ENCODE measurements at regions not wholly inside any gene's neighbourhood (a gene's known extent, or its start where the extent isn't known, plus 50 kb on each side); places are given as distances from the start of the nearest gene placed in this dataset.

GRCh38 chr21:16538936-16539440 is 809.2 kb downstream of the USP25 start:
- no peak for DNase-seq (ENCODE audit: low read depth)

DNA sequence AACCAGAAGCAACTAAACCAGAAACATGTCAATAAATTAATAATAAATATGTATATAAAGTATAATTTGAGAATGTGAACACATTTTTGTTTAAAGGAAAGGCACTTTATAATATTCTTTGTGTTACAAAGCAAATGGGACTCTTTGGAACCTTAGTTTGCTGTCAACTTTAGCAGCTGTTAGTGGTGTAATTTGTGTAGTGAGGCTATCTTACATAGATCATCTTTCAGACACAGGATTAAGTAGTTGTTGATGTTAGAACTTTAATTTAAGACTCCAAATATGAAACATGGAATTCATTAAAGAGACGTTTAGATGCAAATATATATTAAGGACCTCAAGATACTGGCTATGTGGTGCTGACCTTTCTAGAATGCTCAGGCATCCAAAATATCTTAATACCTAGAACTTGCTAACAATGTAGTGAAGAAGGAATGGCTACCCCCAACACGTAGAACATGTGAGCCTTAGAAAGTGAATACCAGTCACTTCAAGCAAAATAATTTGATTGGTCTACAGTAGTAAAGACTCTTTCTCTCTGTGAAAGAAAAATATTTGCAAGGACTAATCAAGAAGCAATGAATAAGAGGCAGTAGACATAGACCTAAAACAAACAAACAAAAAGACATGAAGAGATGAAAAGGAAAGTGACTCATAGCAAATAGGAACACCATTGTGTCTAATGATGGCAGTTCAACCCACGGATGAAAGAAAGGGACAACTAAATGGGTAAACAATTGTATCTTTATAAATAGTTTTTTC is 811.4 kb downstream of the USP25 start:
- no peak for DNase-seq (ENCODE audit: low read depth)

DNA sequence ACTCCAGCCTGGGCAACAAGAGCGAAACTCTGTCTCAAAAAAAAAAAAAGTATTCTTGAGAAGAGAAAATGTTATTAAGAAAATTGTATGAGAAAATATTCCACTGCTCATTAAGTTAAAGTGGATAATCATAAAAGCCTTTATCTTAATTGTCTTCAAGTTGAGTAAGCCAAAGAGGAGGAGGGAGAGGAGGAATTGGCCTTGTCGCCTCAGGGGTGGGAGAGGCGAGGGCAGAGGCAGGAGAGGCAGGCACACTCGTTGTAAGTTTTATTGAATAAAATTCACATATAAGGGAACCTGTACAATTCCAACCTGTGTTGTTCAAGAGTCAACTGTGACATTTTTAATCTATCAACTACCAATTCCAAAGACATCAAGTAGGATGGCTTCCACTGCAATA is 820.3 kb downstream of the USP25 start:
- DNase-seq (ENCODE audit: low read depth): no peak

DNA sequence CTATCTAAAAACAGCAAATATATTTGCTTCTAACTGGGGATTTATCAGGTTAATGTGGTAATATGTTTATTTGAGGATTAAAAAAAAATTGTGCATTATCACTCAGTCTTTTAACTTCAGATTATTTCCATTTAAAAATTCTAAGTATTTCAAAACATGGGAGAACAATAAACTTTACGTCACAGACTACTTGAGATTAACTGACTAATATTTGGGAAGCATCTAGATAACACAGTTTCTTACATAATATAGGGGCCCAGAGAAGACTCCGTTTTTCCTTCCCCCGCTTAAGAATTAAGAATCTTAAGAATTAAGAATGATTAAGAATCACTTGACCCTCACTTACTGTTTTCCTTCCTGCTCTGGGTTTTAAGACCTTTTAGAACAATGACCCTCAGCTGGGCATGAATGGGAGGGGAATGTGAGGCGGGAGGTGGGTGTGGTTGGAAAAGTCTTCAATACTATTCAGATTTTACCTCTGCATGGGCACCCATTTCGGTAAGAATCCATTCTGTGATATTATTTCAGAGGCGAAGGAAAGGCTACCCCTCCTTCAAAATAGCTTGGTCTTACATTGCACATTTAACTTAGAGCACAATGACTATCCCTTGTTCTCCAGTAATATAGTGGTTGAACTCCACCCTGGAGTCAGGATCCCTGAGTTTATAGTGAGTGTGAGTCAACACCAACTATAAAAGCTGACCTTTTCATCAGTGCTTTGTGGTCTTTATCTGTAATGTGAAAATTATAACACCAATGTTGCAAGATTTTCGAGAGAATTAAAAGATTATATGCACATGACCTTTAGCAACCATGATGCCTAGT is 821.3 kb downstream of the USP25 start:
- DNase-seq (ENCODE audit: low read depth): no peak

DNA sequence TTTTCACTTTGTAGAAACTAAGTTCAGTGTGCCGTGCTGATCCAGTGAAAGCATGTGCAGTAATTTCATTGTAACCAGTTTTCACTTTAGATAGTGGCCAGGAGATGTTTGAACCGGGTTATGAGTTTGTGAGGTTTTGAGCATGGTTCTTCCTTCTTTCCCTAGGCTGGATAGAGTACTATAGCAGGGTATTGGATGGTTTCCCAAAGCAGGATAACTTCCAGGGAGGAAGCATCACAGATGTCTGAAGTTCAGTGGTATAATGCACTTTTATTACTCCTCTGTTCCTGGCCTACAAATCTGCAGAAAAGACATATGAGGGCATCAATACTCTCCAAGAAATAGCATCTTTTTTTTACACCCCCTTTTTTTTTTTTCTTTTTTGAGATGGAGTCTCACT is 823.1 kb downstream of the USP25 start:
- no peak for DNase-seq (ENCODE audit: low read depth)

- no peak for DNase-seq (ENCODE audit: low read depth)
These were observed 824.7 kb downstream of the USP25 start for GRCh38 chr21:16554503-16554902.

DNA sequence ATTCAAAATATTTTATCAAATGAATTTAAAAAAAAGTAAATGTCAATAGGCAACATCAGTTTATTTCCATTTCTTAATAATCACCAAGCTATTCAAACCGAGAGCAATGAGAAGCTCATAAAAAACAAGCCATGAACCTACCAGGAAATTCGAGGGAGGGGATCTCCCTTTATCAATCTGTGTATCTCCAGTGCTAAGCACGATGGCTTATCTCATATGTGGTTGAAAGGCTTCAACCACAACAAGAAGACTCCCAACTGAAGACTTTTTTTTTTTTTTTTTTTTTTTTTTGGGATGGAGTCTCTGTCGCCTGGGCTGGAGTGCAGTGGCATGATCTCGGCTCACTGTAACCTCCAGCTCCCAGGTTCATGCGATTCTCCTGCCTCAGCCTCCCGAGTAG is 833.3 kb downstream of the USP25 start:
- DNase-seq (ENCODE audit: low read depth): no peak

- no peak for DNase-seq (ENCODE audit: low read depth)
These were observed 834.0 kb downstream of the USP25 start for GRCh38 chr21:16563795-16564194.

DNA sequence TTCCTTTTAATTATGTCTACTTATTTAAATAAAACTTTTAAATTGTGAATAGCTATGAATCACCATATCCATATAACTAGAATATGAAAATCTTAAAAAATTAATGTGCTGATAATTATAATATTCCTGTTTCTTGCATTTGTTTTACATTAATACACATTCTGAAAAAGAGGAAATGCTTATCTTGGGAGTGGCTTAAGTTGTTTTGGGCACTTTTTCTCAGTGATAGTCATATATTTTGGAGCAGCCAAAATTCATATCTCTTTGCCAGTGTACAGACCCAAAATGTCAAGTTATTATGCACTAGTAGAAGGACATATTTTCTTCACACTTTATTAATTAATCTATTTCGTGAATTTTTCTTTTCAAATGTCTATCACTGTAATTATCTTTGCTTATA is 838.5 kb downstream of the USP25 start:
- DNase-seq (ENCODE audit: low read depth): no peak

DNA sequence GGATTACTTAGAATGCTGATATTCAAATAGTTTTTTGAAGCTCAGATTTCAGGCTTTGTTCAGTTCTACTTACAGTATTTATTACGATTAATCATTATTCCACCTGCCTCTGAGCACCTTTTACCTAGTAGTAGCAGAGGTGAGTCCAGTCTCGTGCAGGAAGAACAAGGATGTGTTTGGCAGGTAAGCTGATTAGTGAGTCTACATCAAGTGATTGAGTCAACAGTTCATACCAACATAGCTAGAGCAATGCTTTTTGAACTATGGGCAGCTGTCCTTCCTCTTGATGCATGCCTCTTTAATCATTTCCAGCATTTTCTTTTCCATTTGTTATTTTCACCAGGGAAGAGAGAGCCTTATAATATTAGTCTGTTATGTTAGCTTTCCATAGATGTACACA is 838.9 kb downstream of the USP25 start:
- no peak for DNase-seq (ENCODE audit: low read depth)

DNA sequence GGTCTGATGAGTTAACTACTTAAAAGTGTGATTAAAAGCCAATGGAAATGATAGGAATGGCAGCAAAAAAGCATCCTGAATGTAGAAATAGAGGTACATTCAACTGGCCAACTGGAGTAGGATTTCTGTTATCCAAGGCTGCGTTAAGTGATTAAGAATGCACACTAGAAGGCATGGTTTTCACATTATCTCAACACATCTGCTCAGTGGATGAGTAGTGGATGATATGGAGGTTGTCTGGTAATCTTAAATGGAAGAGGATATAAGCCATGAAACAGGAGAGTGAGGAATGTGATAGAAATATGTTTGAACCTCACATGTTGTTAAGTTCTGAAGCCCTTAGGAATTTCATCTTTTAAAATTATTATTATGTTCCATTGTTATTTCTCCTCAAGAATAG is 839.9 kb downstream of the USP25 start:
- no peak for DNase-seq (ENCODE audit: low read depth)

DNA sequence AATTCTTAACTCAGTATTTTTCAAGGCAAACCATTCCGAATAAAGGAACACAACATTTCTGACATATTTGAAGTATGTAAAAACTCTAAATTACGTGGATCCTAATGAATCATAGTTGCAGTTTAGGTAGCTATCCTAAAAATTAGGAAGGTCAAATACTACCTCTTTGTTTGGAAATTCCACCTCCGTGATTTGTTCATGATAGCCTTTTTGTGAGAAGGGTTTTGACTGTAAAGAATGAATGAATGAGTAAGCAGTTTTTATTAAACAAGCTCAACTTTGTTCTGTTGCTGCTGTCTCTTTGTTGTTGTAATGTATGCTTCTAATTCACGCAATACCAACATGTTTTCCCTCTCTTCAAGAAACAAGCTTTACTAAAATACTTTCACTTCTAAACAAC is 840.4 kb downstream of the USP25 start:
- no peak for DNase-seq (ENCODE audit: low read depth)

GRCh38 chr21:16570856-16571255 is 841.1 kb downstream of the USP25 start:
- DNase-seq (ENCODE audit: low read depth): no peak

DNA sequence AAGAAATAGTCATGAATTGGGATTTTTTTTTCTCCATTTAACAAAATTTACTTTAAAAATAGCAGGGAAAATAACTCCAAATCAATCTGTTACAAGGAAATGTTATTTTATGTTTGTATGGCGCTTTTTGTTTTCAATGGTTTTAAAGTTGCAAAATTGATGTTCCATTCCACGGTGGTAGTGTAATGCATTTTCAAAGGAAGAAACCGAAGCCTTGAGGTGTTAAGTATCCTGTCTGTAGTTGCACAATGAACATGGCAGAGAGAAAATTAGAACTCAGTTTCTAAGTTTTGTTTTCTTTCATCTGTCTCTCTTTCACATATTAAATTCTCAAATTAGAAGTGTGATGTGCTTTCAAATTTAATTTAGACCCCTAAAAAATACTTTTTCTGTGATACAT is 841.8 kb downstream of the USP25 start:
- no peak for DNase-seq (ENCODE audit: low read depth)

GRCh38 chr21:16572032-16572431 is 842.2 kb downstream of the USP25 start:
- DNase-seq (ENCODE audit: low read depth): no peak

- DNase-seq (ENCODE audit: low read depth): no peak
These were observed 843.8 kb downstream of the USP25 start for GRCh38 chr21:16573578-16573977.

DNA sequence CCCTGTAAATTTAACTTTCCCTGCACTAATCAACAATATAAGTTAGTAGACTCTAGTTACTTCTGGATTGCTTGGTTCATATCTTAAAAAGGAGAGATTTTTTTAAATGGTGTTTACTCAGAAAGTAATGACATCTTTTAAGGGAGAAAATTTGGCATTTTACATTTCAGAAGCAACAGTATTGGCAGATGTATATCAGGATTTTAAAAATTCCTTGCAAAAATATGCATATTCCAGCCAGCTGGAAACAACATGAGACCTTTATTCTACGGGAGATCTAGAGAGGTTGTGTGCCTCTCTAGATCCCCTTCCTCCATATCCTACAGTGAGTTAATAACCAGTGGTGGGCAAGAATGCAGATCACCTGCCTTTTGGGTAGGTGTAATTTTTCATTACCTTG is 848.2 kb downstream of the USP25 start:
- no peak for DNase-seq (ENCODE audit: low read depth)

GRCh38 chr21:16578912-16579311 is 849.1 kb downstream of the USP25 start:
- no peak for DNase-seq (ENCODE audit: low read depth)

DNA sequence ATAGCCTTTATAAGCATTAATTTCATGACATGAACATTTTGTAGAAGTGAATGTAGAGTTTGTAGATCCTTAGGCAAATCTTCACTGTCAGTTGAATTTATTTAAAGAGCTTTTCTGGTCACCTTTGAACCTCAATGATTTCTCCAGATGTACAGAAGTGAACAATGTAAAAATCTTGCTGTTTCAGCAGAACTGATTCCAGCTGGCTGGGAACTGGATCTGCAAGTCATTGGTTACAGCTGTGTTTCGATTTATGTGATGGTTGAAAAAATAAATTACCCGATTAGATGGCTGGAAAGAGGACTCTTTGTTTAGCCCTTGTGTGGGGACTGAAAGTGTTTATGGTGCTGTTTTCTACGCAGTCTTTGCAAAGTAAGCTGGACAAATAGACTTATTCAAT is 849.8 kb downstream of the USP25 start:
- no peak for DNase-seq (ENCODE audit: low read depth)

DNA sequence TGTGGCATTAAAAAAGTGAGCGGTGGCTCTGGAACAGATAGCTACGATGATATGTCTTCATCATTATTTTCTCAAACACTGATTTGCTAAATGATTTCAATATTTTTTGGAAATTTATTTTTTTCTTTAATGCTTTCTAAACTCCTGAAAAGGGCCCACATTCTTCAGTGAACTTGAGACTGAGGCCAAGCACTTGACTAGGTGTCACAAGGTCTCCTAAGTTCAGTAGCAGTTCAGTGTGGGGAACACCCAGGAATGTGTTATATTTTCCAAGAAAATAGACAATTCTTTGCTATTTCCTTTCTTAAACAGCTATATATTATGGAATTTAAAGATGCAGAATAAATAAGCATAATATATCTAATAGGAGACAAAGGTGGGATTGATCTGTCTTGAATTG is 850.9 kb downstream of the USP25 start:
- no peak for DNase-seq (ENCODE audit: low read depth)

DNA sequence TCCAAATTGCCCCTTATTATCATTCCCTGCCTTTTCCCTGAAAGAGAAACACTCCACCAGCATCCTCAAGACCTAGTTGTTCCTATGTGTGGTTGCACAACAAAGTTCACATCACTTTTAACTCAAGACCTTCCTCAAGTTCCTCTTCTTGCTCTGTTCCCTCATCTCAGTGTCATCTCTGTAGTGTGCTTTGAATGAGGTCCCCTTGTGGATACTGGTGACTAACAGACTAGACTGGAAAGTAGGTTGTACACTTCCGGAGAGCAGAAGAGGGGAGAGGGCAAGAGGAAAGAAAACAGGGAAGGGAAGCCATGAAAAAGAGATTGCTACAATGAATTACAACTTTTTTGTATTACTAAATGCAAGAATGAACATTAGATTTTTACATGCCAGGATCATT is 853.8 kb downstream of the USP25 start:
- DNase-seq (ENCODE audit: low read depth): no peak

DNA sequence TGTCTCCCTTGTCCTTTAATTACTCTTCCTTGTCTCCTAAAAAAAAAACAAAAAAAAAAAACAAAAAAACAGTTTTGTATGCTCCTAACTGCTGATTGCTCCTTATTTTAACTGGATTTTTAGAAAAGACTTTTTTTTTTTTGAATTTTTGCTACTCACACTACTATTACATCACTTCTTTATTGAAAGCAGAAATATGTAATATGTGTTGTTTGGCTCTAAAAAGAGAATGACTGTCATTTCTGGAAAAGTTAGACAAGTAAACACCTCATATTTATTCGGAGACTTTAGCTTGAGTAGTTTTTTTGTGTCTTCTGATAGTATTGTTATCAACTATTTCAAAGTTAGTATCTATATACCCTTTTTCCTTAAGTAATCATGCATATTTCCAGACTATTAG is 855.0 kb downstream of the USP25 start:
- DNase-seq (ENCODE audit: low read depth): no peak

GRCh38 chr21:16585896-16586295 is 856.1 kb downstream of the USP25 start:
- no peak for DNase-seq (ENCODE audit: low read depth)
